GM18909 (cell line): ENCODE measurements at regions not wholly inside any gene's neighbourhood (a gene's known extent, or its start where the extent isn't known, plus 50 kb on each side); places are given as distances from the start of the nearest gene placed in this dataset.
"Not testable (repeated sequence)": the region's sequence is repeated elsewhere in the genome, so short reads cannot be mapped to it uniquely, and the experiment has no call there.

Experiments used
- ATAC-seq: cut with Tn5 transposase; IDR thresholded peaks from one replicate; pipeline ENCODE4 v1.9.1; 2021; ENCODE audit warnings: mild to moderate bottlenecking; ENCODE audit not compliant: unreplicated experiment, poor library complexity

DNA sequence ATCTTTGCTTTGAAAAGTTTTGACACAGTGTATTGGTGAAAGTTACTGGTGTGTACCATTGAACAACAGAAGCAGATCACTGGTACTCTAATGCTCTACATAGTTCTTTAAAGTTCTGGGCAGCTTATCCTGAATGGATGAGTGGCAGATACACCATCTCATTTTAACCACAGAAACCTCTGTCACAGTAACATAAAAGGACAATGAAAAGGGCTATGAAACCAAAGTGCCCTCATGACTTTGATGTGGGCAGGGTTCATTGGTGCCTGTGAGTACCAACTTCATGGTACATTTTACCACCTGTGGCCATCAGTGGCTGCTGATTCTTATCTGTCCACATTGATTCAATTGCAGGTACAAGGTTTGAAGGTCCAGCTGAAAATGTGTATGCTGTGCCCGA lies 285.7 kb upstream of the PREP start:
- no peak for ATAC-seq

DNA sequence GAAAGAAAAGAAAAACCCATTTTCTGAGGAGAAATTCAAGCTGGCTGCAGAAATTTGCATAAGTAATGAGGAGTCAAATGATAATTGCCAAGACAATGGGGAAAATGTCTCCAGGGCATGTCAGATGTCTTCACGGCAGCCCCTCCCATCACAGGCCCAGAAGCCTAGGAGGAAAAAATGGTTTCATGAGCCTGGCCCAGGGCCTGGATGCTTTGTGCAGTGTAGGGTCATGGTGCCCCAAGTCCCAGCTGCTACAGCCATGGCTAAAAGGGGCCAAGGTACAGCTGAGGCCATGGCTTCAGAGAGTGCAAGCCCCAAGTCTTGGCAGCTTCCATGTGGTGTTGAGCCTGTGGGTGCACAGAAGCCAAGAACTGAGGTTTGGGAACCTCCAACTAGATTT lies 283.9 kb upstream of the PREP start:
- ATAC-seq = not testable (repeated sequence)

DNA sequence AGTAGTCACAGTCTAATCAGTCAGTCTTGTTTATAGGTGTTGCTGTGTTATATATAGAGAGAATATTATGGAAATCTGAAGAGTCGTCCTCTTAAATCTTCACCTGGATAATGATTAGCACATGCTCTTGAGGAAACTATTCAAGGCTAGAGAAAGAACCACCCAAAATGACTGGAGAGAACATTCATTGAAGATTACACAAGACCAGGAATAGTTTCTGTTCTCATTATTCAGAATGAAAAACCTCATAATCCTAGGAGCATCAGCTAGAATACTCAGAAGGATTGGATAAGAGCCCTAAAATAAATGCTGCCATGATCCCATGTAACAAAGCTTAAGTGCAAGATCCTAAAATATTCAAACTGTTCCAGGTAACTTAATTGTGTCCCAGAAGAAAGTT lies 278.2 kb upstream of the PREP start:
- no peak for ATAC-seq

DNA sequence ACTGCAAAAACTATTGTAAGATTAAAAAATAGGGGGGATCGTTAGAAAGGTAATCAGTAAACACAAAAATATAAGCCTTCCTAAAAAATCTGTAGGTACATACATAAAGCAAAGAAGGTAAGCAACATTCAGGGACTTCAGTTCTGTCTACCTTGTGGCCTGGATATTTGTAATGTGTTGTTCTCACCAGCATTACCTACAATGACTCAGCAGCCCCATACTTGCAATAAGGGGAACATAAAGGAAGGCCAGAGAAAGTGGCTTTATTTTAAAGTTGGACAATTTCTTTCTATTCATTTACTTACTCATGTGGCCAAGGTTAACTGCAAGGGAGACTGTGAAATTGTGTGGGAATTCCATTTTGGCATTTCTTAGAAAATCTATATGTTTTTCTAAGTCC lies 277.2 kb upstream of the PREP start:
- ATAC-seq = no peak

DNA sequence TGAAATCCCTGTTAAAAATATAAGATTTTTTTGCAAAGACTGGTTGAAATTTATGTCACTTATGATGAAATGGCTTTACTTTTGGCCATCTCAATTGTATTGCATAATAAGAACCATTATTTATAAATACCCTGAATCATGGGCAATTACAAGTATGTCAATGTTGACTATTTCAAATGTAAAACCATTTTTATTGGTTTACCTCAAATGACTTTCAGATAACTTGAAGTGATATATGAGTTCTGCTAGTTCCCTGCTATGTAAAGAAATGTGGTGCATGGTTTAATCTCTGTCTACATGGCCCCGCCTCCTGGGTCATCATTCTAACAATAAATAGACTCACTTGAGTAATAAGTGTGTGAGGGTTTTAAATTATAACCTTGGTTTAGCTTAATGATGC lies 275.6 kb upstream of the PREP start:
- no peak for ATAC-seq

DNA sequence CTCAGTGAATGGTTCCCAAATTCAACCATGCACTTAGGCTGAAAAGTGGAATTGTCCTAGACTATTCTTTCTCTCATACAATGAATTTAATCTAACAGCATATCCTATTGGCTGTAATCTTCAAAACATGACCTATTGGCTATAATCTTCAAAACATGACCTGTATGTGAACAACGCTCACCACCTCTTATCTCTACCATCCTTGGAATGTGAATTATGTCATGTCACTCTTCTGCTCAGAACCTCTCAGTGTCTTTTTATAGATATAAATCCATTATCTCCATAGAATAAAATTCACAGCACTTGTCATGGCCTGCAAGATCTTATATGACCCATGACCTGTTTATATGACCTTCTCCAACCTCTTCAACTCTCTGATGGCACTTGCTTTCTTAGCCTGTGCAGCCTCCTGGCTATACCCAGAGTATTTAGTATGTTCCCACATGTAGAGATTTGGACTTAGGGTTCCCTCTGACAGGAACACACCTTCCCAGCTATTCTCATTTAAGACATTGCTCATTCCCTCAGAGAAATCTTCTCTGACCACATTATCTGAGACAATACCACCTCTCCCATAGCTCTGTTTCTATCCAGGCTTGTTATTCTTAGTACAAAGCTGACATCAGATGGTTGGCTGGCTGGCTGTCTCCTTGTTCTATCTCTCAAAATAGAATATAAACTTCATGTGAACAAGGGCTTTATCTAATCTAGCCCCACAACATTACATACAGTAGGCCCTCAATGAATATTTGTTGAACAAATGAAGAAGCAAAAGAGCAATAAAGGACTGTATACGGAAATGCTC lies 275.0 kb upstream of the PREP start:
- no peak for ATAC-seq

DNA sequence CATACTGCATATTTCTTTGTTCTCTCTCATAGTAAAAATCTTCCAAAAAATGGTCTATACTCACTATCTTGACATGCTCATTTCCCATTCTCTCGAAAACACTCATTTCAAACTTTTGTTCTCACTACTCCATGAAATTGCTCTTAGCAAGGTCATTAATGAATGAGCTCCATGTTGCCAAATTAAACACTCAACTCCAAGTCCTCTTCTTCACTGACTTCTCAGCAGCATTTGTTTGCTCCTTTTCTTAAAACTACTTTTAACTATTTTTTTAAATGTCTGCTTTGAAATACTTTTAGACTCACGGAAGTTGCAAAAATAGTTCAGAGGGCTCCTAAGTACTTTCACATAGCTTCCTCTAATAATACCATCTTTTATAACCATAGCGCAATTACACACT lies 274.0 kb upstream of the PREP start:
- no peak for ATAC-seq

DNA sequence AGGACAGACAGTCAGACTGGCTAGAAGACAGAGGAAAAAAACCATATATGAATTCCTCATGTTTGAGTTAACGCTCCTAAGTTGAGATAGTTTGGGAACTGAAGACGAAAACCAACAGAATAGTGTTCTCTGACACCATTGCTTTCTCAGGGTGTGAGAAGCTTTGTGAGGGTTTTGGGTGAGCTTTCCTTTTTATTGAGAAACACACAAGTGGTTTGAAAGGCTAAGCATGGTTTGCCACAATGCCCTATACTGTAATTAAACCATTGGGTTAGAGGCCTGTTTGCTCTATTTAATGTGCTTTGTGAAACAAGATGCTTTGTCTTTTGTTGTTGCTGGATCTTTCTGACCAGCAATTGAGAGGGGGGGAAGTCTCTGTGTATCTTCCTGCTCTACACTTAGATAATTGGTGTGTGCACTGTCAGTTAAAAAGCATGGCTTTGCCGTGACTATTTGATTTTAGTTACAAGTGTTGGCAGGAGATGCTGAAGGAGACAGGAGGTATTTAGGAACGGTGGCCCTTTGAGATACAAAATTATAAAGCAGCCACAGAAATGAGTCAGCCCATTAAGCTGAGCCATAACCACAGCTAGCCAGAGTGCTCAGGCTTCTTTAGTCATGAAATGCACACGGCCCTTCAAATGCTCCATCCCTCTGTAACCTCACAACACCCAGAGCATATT lies 273.0 kb upstream of the PREP start:
- ATAC-seq = no peak

DNA sequence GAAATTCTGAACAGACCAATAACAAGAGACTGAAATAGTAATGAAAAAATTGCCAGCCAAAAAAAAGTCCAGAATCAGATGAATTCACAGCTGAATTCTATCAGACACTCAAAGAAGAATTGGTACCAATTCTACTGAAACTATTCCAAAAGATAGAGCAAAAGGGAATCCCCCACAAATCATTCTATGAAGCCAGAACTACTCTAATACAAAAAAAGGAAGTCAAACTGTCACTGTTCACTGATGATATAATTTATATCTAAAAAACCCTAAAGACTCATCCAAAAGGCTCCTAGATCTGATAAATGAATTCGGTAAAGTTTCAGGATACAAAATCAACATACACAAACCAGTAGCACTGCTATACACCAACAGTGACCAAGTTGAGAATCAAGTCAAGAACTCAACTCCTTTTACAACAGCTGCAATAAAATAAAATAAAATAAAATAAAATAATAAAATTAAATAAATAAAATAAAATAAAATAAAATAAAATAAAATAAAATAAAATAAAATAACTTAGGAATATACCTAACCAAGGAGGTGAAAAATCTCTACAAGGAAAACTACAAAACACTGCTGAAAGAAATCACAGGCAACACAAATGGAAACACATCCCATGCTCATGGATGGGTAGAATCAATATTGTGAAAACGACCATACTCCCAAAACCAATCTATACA lies 270.1 kb upstream of the PREP start:
- not testable (repeated sequence) for ATAC-seq

DNA sequence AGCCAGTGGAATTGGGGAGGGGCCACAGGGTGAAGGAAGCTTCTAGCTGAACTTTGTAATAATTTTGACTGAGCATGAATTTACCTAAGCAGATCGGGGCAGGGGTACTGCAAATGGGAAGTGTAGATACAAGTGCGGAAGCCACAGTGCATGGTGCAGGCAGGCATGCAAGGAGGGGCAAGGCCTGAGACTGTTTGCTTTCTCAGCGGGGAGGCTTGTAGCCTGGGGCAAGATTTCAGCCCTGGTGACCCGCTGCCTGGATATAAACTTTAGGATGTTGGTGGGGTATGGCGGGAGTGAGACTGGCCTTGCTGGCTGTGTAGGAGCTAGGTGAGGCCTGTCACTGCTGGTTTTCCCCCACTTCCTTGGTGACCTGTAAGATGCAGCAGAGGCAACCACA lies 266.4 kb upstream of the PREP start:
- no peak for ATAC-seq

DNA sequence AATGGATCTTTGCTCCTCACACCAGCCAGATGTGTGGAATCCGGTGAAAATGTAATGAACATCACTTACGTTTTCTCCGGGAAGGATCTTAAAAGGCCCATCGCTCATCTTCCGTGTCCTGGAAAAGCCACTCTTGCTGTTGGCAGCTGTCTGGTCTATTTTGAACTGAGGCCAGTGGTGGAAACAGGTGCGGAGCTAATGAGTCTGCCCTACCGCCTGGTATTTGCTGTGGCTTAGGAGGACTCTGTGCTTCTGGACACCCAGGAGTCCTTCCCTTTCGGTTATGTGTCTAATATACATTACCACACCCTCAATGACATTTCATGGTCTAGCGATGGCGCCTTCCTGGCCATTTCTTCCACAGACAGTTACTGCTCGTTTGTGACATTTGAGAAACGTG lies 264.2 kb upstream of the PREP start:
- no peak for ATAC-seq

DNA sequence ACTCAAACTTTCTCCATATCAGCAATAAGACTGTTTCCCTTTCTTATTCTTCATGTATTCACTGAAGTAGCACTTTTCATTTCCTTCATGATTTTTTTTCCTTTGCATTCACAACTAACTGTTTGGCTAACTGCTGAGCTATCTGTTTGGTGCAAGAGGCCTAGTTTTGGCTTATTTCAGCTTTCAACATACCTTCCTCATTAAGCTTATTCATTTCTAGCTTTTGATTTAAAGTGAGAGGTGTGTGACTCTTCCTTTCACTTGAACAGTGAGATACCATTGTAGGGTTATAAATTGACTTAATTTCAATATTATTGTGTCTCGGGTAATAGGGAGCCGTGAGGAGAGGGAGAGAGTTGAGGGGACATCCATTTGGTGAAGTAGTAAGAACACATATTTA lies 262.0 kb upstream of the PREP start:
- ATAC-seq = no peak

DNA sequence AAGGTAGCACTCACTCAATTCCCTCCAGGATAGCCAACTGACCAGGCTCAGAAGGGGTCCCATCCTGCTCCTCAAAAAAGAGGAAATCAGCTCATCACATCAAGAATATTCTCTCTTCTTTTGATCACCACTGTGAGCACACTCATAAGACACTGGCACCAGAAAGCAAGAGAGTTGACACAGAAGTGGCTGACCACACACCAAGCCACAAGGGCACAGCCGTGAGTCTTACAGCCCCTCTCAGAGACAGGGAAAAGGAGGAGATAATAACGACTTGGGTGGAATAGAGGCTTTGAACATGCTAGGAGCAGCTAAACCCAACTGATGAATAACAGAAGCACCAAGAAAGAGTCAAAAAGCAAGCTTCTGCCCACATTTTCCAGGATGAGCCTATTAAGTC lies 249.1 kb upstream of the PREP start:
- no peak for ATAC-seq

DNA sequence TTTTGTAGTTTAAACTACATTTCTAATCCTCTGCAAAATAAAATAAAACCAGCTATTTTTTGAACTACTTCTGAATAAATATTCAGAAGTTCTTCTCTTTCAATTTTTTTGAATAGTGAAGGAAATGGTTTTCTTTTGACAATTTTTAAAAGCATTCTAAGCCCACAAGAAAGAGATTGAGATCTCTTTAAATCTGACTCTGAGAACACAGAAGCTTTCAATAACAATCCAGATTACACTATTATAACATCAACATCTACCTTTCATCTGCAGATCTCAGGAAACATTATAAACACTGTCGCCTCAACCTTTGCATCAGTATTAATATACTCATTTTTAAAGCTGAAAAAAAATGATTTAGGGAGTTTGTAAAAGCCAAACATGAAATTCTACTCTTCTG lies 247.5 kb upstream of the PREP start:
- no peak for ATAC-seq

DNA sequence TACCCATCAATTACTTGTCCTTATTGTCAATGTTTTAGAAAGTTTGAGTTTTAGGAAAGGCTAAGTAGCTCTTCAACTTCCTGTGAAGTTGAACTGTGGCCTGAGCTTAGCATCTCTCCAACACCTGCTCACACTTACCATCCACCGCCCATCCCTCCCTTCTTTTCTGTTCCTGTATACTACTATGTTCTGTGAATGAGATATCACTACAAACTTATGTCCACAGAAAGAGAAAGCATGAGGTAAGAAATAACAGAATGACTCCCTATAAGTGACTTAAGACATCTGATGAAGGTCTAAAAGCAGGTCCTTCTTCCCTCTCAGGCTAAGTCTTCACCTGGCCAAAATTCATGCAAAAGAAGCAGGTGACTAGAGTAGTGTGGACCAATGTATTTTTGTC lies 246.3 kb upstream of the PREP start:
- no peak for ATAC-seq

DNA sequence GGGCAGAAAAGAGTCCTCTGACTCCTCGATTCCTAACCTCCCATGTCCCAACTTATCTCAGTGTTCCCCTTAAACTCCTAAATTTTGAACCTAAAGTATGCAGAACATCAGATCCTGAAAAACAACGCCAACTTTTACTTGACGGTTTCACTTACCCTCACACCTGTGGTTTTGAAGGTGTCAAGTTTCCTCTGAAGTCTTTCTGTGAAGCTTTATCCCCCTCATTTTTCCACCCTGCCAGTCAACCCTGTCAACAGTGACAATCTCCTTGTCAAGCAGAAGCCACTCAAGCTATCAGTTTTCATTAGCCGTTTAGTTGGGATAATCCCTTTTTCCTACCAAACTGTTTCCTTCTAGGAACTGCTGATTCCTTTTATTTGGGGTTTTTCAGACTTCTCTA lies 245.4 kb upstream of the PREP start:
- ATAC-seq = no peak

DNA sequence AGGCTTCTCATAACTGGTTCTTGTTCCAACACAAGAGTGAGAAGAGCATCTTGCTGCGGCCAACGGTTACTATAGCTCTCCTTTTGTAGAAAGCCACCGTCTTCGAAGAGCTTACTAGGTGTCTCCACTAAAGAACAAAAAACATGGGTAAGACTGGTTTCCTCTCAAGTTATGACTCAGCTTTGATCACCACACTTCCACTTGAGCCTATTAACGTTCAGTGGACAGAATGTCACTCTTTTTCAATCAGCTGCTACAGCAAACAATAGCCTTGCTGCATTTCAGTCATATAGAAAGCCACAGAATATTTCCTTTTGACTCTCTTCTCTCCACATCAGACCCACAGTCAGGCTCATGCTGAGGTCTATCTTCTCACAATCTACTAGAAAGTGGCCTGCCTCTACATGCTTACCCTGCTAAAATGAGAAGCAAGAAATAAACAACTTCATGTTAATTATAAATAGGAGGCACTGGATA lies 243.5 kb upstream of the PREP start:
- ATAC-seq = peak; percentile 88

DNA sequence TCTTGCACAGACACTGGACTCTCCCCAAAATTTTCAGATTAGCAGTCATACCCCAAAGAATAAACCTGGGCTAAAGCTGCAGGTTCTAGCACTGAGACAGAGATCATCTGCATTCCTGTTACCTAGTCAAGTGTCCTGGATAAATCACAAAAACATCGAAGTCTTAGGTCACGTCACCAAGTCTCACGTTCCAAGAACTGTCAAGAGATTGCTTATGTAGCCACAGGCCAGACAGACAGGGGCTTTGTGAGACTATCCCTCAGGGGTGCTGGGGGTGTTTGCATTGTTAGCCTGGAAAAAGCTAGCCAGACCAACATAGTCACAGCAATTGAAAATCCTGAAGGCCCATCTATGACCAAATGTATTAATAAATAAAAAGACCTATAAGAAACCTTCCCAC lies 243.1 kb upstream of the PREP start:
- ATAC-seq = no peak

DNA sequence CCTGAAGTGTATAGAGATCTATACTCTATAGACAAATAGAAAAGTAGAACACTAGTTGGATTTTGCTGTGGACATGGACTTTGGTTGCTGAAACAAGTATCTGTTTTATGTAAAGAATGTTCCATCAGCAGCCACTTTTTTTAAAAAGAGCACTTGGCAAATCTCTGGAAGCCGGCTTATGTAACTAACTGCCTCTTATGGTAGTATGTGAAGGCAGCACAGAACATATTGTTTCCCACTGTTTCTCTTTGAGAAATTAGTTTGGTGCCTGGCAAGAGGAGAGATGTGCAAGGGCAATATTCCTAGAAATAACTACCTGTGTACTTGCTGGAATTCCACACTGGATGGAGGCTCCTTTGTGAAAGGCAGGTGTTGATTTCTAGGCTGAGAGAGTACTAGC lies 242.3 kb upstream of the PREP start:
- ATAC-seq = no peak

DNA sequence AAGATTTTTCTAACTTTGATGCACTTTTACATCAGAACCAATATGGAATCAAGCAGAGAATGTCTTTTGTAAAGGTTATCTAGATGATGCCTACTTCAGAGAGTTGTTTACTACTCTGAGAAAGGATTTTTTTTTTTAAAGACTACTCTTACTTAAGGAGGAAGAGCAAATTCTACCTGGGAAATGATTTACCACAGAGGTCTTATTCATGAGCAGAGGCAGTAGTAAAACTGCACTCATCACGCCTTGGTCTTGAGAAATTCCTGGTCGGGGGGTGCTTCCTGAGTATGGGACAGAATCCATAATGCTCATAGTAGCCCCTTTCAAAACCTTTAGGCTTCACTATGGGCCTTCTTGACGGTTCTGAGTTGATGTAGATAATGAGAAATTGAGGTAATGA lies 241.8 kb upstream of the PREP start:
- no peak for ATAC-seq

DNA sequence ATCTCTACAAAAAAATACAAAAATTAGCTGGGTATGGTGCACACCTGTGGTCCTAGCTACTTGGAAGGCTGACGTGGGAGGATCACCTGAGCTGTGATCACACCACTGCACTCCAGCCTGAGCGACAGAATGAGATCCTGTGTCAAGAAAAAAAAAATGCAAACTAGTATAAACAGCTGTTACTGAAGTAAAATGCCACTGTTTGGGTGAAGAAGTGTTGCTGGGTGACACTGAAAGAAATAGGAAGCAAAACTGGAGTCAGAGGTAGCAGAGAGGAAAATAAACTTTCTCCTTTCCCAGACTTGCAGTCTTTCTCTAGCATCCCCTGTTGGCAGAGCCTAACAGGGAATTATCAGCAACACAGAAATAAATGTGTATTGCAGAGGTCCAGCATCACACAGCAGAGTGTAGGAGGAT lies 241.2 kb upstream of the PREP start:
- peak; percentile 21 for ATAC-seq
